Psoas muscle (tissue), 7 donors: ENCODE measurements at regions not wholly inside any gene's neighbourhood (a gene's known extent, or its start where the extent isn't known, plus 50 kb on each side); places are given as distances from the start of the nearest gene placed in this dataset.

Experiments used
- ATAC-seq, 4 donors: fragments of 200-7000 bp; cut with Tn5 transposase; one replicate each; pipeline ENCODE4 v1.9.1; 2020; ENCODE audit warnings: moderate library complexity in 3 of 4, mild to moderate bottlenecking in 2 of 4
- DNase-seq, 2 donors: peaks; one replicate each; pipeline ENCODE4 v3.0.0-alpha.2; 2020
- H3K27ac ChIP-seq: fragments of 200-600 bp; one replicate; pipeline ENCODE4 v1.8.0; 2022
- H3K27me3 ChIP-seq, 3 donors: fragments of 200-600 bp in 1 of 3; one replicate each; pipeline versions ENCODE4 v1.6.1 to v1.8.0; 2013 to 2022; ENCODE audit warnings: low read length in 2 of 3, mild to moderate bottlenecking in 2 of 3, moderate library complexity in 1 of 3; ENCODE audit not compliant: insufficient read depth in 3 of 3
- H3K36me3 ChIP-seq, 2 donors: fragments of 200-600 bp in 1 of 2; one replicate each; pipeline versions ENCODE4 v1.6.1 to v1.8.0; 2013 to 2022; ENCODE audit warnings: low read depth in 1 of 2, mild to moderate bottlenecking in 1 of 2, moderate library complexity in 1 of 2; ENCODE audit not compliant: insufficient read depth in 1 of 2
- H3K4me1 ChIP-seq: fragments of 200-600 bp; one replicate; pipeline ENCODE4 v1.8.0; 2022
- H3K4me3 ChIP-seq: fragments of 200-600 bp; one replicate; pipeline ENCODE4 v1.8.0; 2022; ENCODE audit warnings: mild to moderate bottlenecking
- H3K9me3 ChIP-seq: fragments of 200-600 bp; one replicate; pipeline ENCODE4 v1.8.0; 2022
- CTCF ChIP-seq: fragments of 200-600 bp; IDR thresholded peaks from one replicate; pipeline ENCODE4 v1.8.0; 2022; ENCODE audit warnings: antibody characterized with exemption
- WGBS, 3 donors: extraction: QIAGEN DNeasy Blood & Tissue Kit; methylation state at CpG; one replicate each; pipeline versions ENCODE4 v1.1.6 to v1.1.7; 2013; 5-methylcytosine and 5-hydroxymethylcytosine counted together
- intact Hi-C, 2 donors: fragments of 100-400 bp; cut with DNase I; formaldehyde crosslinking; loops; one replicate each; pipeline versions ENCODE4 v1.11.0 to v1.14.2; 2022
- donor health status: healthy with polysubstance abuse.
- donor health status: DM: no; HTN: no; CAD: no; lungs with moderate emphysema.
- donor health status: Bipolar disorder and iron deficiency.
- donor health status: healthy.
- donor health status: DM: yes; HTN: yes; CAD: no.
- donor health status: DM: no; HTN: no; CAD: no.
- donor health status: DM: yes; HTN: yes; CAD: no.

GRCh38 chr17:70560471-70560870, 391.1 kb downstream of the KCNJ2 start:
- Histone ChIP-seq H3K27ac (no peak overlapping the region), H3K4me1 (no peaks in the 10 kb centered on the region), H3K36me3 (no peaks in the 10 kb centered on the region), H3K9me3 (no peaks in the 10 kb centered on the region), H3K27me3 (no peaks in the 10 kb centered on the region), H3K4me3 (no peak overlapping the region)
- TF ChIP-seq CTCF, result no peak
- no peak for ATAC-seq
- intact Hi-C loops, result no loop called here
- no peak for DNase-seq
- 67 to 84% (median 72%) methylated on average over 1 of the region's 1 CpG for WGBS, 3 donors

- H3K9me3 ChIP-seq, result no peaks in the 10 kb centered on the region
These were observed 392.8 kb downstream of the KCNJ2 start for GRCh38 chr17:70562137-70562536.

DNA sequence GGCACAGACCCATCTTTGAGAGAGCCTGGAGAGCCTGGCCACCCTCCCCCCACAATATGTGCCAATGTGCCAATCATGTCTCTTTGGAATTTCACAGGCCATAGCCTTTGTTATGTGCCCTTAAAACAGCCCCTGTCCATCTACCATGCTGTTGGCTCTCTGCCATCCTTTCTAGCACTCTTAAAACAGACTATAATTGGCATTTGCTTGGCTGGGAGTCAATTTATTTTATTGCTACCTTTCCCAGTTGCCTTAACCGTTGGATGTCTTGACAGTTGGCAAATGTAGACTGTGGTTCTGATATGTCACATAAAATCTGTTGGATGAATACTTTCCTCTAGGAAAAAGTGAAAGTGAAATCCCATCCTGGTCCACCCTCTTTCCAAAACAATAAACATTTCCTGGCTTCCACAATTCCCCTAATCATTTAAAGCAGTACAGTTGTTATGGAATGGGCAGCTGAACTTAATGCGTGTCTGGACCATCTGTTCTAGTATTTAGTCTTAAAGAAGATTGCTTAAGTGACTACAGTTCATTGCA, 394.0 kb downstream of the KCNJ2 start:
- ATAC-seq (no peak), DNase-seq (no peak)
- 7 to 13% (median 10%) methylated on average over 2 of the region's 2 CpGs for whole genome bisulfite sequencing, 3 donors
- no peak for TF ChIP-seq CTCF
- Histone ChIP-seq H3K27ac (no peak overlapping the region), H3K9me3 (no peaks in the 10 kb centered on the region), H3K36me3 (no peaks in the 10 kb centered on the region), H3K4me1 (no peaks in the 10 kb centered on the region), H3K4me3 (no peak overlapping the region), H3K27me3 (no peaks in the 10 kb centered on the region)
- intact Hi-C loops, result no loop called here

More at GRCh38 chr17:70562137-70562536, 392.8 kb downstream of the KCNJ2 start:
- no peaks in the 10 kb centered on the region for H3K27me3 ChIP-seq
- ATAC-seq, result no peak
- intact Hi-C loops, result no loop called here
- no peaks in the 10 kb centered on the region for H3K36me3 ChIP-seq
- no peak overlapping the region for H3K27ac ChIP-seq
- H3K4me3 ChIP-seq, result no peak overlapping the region
- no peak for DNase-seq
- H3K4me1 ChIP-seq, result no peaks in the 10 kb centered on the region
- 93 to 100% (median 98%) methylated on average over 1 of the region's 1 CpG for WGBS, 3 donors
- no peak for TF ChIP-seq CTCF

DNA sequence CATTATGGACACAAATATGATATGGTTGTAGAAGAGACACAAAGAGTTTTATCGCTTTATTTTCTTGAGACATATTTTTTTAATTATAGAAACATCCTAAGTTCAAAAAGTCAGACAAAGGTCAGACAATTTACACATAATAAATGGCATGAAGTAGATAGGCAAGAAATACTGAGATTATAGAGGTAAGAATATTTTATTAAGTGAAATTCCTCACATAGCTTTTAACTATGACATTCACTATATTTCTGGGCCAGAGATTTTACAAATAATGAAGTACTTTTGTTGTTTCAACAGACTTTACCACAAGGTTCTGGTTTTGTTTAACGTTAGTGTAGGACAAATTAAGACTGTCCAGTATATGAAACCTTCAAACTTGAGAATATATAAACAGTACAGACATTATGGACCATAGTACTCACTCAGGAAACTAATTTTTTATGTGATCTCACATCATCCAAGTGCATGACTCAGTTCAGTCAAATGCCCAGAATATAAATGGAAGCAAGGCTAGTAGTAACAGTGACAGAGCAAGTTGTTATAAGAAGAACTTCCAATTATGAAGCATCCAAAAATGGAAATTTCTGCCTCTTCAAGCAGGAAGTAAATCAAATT, 394.8 kb downstream of the KCNJ2 start:
- H3K36me3 ChIP-seq, result no peaks in the 10 kb centered on the region
- 69 to 80% (median 73%) methylated on average over 2 of the region's 2 CpGs for WGBS, 3 donors
- intact Hi-C loops, result no loop called here

More for the DNA sequence above, 394.8 kb downstream of the KCNJ2 start:
- Histone ChIP-seq H3K27ac (no peak overlapping the region), H3K9me3 (no peaks in the 10 kb centered on the region), H3K4me3 (no peak overlapping the region), H3K4me1 (no peaks in the 10 kb centered on the region), H3K27me3 (no peaks in the 10 kb centered on the region)
- DNase-seq (no peak), ATAC-seq (no peak)
- no peak for TF ChIP-seq CTCF
